GM20000 (cell line): ENCODE measurements at regions not wholly inside any gene's neighbourhood (a gene's known extent, or its start where the extent isn't known, plus 50 kb on each side); places are given as distances from the start of the nearest gene placed in this dataset.

Source experiments
- DNase-seq: peaks from one replicate; pipeline ENCODE4 v3.0.0; 2012; ENCODE audit warnings: low spot score
- TF ChIP-seq, protein P1 (sequence below): IDR thresholded peaks from 2 replicates; pipeline ENCODE4 v1.5.1; 2012; ENCODE audit warnings: mild to moderate bottlenecking, control low read depth; ENCODE audit errors: extremely low read depth, missing control alignments

DNA sequence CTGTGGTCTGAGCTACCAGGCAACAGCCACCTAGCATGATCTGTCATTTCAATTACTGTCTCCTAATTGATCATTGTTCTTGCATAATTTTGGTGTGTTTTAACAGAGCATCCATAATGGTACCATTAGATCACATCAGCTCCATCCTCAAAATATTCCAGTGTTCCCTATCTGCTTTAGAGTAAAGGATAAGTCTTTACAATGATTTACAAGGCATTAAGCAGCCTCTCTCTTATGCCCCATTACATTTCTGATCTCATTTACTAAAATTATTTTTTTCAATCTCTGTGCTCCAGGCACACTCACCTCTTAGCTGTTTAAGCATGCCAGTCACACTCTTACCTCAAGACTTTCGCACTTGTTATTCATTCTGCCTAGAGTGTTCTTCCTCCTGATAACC is 389.9 kb upstream of the PTPRD start:
- no peak for DNase-seq
- TF ChIP-seq, protein P1, sequence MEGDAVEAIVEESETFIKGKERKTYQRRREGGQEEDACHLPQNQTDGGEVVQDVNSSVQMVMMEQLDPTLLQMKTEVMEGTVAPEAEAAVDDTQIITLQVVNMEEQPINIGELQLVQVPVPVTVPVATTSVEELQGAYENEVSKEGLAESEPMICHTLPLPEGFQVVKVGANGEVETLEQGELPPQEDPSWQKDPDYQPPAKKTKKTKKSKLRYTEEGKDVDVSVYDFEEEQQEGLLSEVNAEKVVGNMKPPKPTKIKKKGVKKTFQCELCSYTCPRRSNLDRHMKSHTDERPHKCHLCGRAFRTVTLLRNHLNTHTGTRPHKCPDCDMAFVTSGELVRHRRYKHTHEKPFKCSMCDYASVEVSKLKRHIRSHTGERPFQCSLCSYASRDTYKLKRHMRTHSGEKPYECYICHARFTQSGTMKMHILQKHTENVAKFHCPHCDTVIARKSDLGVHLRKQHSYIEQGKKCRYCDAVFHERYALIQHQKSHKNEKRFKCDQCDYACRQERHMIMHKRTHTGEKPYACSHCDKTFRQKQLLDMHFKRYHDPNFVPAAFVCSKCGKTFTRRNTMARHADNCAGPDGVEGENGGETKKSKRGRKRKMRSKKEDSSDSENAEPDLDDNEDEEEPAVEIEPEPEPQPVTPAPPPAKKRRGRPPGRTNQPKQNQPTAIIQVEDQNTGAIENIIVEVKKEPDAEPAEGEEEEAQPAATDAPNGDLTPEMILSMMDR: no peak

DNA sequence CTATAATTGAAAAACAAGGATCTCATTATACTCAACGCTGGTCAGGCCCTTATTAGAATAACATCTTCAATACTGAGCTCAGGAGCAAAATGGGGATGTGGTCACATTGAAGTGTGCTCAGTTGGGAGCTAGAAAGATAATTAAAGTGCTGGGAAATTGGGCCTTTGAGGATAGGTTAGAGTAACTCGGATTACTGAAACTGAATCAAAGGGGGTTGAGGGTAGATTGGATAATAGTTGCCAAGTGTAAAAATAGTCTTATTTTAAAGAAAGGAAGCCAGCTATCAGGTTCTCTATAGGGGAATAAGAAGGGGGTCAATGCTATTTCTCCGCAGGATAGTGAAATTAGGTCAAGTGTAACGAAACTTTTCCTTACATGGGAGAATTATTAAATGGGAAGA is 391.0 kb upstream of the PTPRD start:
- no peak for DNase-seq
- TF ChIP-seq, protein P1: no peak

DNA sequence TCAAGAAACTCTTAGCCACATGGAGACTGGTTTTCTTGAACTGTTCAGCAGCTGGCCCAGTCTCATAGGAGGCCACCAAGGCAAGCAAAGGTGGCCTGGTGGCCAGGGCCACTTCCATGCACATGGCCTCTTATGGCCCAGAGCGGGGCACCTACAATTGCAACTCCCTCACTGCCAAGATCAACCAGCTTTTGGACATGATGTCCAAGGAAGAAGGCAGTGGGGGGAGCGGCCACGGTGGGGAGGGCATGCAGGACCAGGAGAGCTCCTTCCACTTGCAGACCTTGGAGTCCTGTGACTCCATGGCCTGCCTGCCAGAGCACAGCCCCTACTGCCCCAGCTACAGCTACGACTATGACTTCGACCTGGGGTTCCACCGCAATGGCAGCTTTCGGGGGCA is 398.9 kb upstream of the PTPRD start:
- DNase-seq: no peak
- TF ChIP-seq, protein P1: no peak

DNA sequence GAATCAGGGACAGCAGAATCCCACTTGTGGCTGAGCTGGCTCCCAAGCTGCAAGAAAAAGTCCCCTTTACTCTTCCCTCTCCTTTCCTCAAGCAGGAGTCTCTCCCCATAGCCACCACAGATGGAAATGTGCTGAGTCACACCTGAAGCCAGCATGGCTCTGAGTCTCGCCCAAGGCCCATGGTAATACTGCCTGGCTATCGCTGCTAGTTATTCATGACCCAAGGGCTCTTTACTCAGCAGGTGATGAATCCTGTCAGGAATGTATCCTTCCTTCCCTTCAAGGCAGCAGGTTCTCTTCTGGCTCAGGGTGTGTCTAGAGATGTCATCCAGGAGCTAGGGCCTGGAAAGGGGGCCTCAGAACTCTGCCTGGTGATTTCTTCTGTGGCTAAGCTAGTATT is 403.3 kb upstream of the PTPRD start:
- TF ChIP-seq, protein P1: no peak
- DNase-seq: no peak

DNA sequence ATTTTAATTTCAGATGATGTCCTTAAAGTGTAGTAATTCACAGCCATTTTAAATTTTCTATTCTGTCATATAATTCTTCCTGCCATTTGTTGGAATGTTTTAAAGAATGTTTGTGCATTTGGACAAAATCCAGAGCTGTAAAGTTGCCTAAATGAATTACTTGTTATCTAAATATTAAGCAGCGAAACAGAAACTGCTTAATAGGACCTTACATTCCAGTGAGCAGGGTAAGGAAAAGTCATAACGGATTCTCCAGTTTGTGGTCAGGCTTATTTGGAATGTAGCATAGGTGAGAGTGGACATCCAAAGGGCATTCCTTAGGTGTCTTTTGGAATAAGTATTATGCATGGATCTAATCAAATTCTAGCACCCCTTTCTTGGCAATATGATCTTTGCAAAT is 410.4 kb upstream of the PTPRD start:
- DNase-seq: no peak
- TF ChIP-seq, protein P1: no peak

DNA sequence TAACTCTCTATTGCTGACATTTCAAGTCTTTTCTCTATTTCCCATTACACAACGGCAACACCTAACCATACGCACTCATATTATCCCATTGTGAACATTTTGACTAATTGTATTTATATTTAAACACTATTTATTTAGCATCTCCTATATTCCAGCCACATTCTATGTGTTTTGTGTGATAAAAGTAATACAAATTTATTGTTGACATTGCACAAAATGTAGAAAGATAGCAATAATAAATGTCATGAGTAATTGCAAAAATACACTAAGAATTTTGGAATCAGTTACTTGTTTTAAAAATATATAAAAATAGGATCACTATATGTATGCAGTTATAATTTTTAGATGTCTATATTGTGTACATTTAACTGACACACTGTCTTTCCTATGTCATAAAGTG is 413.0 kb upstream of the PTPRD start:
- no peak for DNase-seq
- TF ChIP-seq, protein P1: no peak

DNA sequence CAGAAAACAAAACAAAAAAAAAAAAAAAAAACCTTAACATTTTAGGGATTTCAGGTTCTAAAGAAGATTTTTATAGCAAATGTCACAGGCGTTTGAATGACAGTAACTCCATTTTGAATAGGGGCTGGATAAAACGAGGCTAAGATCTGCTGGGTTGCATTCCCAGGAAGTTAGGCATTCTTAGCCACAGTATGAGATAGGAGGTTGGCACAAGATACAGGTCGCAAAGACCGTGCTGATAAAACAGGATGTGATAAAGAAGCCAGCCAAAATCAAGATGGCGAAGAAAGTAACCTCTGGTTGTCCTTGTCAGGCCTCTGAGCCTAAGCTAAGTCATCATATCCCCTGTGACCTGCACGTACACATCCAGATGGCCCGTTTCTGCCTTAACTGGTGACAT is 425.6 kb upstream of the PTPRD start:
- TF ChIP-seq, protein P1: no peak
- DNase-seq: no peak
